ENCODE measurements at regions not wholly inside any gene's neighbourhood (a gene's known extent, or its start where the extent isn't known, plus 50 kb on each side); places are given as distances from the start of the nearest gene placed in this dataset.
"Not testable (repeated sequence)": the region's sequence is repeated elsewhere in the genome, so short reads cannot be mapped to it uniquely, and the experiment has no call there.

DNA sequence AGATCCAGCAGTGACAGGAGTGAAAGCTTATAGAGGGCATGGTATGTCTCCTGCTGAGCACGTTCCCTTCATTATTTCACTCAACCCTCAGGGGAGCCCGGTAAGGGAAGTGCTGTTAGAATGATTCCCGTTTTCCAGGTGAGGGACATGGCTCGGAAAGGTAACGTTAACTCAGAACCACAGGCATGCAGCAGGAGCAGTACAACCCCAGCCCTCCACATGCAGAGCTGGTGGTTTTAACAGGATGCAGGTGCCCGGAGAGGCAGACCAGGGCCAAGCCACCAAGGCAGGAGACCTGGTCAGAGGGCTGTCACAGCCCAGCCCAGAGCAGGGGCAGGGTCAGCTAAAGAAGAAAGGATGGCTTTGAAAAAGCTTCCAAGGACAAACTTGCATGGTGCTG, 268.5 kb downstream of the SH3BP4 start:
- DNase-seq, result no peak

- DNase-seq, result no peak
These were observed 270.8 kb upstream of the AGAP1 start for GRCh38 chr2:235223011-235223410.

DNA sequence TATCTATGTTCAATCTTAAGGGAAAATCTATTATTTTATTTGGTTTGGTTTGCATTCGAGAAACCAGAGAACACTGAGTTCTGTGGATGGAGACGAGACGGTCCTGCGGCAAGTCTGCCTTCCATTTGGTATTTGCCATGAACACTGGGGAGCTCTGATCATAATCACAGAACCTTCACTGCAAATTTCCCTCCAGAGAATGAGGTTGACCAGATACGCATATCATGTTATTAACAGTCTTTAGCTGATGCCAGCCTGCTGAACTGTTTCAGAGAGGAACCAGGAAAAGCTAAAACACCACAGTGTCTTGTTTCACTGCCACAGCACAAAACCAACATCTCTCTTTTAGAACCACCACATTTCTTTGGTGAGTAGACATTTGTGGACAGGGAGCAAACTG, 269.4 kb upstream of the AGAP1 start:
- no peak for DNase-seq

DNA sequence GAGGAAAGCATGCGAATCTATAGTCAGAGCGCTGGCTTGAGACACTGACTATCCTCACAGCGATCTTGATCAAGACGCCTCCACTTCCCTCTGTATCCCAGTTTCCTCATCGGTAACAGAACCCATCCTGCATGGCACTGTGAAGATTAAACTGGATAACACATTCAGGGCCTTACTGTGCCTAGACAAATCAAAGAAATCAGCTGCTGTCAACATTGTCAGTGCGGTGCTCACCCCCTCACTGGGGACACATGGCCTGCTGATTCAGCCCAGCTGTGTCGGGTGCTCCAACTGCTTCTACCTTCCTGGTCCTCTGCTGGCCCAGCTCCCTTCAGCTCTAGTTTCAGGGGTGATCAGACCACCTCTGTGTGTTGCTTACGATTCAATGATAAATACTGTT, 268.6 kb upstream of the AGAP1 start:
- DNase-seq, result no peak

GRCh38 chr2:235227590-235227989, 266.3 kb upstream of the AGAP1 start:
- DNase-seq, result no peak

GRCh38 chr2:235228422-235228821, 265.4 kb upstream of the AGAP1 start:
- not testable (repeated sequence) for DNase-seq

DNA sequence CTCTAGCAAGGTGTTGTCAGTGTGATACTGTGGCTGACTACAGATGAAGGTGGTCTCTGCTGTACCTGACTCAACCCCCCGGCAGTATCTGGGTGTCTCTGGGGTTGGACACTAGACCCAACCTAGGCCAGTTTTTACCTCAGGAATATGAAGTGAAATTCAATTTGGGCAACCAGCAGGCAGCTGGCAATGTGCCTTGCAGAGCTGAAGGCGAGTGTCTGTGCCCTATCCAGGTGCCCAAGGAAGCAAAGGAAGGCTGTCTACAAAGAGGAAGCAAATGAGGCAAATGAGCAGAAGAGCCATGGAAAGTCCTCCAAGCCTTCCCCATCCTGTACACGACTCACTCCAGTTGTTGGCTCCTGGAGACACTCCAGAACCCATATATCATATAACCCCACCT, 264.6 kb upstream of the AGAP1 start:
- no peak for DNase-seq

DNA sequence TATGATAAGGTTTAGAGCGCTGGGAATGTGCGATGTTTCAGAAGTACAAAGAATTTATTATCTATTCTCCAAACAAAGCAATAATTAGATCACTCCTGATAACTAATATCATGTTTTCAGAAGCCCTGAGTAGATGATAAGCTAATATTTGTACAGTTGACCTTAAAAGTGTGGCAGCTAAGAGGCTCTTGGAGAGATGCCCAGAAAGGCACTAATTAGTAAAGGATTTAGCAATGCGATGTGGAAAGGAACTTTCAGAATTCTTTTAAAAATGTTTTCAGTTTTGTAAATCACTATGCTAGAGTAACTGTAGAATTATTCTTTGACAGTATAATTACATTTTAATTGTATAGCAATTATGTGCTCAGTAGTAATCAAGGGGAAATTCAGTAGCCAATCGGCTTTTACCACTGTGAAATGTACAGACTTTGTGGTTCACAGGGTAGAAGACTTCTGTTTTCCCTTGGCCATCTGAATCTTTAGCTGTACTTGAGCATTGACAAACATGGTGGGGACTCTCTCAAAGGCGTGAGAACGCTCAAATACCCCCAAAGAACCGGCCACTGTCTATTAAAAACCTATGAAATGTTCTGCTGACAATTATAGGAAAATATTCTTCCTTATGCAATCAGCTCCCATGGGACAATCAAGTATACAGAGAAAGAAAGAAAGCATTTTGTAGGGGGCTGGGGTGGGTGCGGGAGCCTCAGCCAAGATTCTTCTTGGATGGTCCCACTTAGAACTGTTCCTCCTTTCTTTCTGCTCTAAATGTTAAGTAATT, 262.8 kb upstream of the AGAP1 start:
- DNase-seq, result peak; percentile 18

- DNase-seq, result no peak
These were observed 261.1 kb upstream of the AGAP1 start for GRCh38 chr2:235232449-235233433.

DNA sequence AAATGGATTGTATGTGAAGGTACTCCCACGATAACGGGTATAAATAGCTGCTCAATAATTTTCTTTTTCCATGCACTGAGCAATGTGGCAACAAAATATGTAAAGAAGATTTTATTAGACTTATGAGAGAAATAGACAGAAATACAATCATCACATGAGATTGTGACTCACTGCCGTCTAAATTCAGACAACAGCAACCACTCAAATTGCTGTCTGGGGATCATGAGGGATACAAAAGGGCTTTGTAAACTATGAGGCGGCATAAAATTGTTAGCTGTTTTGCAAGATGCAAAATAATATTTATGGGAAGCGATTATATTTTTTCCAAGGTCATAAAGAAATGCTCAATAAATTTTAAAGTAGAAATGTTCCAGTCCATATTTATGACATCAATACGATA, 259.1 kb upstream of the AGAP1 start:
- no peak for DNase-seq

DNA sequence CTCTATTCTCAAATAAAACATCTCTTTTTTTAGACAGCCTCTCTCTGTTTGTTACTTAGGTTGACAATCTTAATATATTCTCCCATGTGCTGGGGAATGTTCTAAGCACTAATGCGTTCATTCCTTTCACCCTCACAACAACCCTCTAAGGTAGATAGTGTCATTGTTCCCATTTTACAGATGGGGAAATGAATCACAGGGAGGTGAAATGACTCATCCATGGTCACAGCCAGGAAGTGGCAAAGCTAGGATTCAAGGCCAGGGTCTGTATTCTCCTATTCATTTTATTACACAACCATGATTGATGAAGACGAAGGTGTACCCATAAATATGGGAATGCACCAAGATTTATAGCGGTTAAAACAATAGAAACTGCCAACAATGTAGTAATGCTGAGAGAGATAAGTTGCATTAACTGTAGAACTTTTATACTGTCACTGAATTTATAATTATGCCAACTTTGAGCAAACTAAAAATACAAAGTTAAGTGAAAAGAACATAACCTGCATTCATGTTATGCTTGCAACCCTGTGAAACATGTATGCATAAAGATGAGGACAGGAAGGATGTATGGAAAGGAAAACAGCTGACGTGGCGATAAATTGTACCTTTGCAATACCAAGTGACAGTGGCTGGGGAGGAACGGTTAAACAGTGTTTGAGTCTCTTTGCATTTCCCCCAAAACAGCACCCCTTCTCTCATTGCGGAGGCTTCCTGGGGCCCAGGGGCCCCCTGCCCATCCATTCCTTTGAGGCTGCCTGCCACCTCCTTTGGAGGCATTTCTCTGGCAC, 257.7 kb upstream of the AGAP1 start:
- DNase-seq, result no peak

DNA sequence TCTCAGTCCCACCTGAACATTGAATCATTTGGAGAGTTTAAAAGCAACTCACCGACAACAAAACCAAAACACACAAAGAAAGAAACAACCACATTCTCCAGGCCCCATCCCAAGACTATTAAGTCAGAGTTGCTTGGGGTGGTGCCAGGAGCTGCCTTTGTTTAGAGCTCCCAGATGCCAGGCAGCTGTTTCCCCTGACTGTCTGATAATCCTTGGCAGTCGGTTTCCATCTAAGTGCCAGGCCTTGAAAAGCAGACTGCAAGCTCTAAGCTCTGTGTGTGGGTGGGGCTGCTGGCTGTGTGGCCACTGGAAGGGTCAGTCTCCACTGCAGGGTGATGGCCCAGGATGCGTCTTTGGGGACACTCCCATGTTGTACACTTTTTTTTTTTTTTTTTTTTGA, 255.3 kb upstream of the AGAP1 start:
- DNase-seq, result no peak

- DNase-seq, result no peak
These were observed 253.3 kb upstream of the AGAP1 start for GRCh38 chr2:235240574-235240973.

- no peak for DNase-seq
These were observed 249.3 kb upstream of the AGAP1 start for GRCh38 chr2:235244255-235245220.

DNA sequence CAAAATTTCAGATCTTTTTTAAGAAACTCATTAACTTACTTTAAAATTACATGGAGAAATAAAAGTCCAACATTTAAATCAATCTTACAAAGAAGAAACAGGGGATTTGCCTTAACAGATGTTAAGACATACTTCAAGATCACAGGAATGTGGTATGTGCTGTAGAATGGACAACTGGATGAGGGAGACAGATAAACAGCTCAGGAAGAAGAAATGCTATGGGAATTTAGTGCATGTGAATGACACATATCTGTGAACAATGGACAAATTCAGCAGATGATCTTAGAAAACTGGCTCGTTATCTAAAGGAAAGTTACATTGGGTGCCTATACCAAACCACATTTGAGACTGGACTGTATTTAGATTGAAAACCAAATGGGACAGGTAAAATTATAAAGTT, 246.8 kb upstream of the AGAP1 start:
- no peak for DNase-seq

- DNase-seq, result no peak
These were observed 238.2 kb upstream of the AGAP1 start for GRCh38 chr2:235255693-235256092.

- no peak for DNase-seq
These were observed 236.3 kb upstream of the AGAP1 start for GRCh38 chr2:235257590-235257989.

DNA sequence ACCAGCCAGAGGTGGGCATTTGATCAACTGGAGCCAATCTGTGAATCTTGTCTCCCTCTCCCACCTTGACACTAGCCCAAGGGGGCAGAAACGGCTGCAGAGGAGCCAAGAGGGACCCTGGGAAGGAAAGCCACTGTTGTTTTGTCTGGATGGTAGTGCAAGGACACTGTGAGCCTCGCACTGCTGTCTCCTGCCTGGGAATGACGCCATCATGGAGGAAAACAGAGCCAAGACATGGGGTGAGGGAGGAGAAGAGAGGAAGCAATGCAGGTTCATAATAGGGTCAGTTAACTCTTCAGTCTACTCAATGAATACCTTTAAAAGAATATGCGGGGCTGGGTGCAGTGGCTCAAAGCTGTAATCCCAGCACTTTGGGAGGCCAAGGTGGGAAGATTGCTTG, 231.1 kb upstream of the AGAP1 start:
- no peak for DNase-seq

DNA sequence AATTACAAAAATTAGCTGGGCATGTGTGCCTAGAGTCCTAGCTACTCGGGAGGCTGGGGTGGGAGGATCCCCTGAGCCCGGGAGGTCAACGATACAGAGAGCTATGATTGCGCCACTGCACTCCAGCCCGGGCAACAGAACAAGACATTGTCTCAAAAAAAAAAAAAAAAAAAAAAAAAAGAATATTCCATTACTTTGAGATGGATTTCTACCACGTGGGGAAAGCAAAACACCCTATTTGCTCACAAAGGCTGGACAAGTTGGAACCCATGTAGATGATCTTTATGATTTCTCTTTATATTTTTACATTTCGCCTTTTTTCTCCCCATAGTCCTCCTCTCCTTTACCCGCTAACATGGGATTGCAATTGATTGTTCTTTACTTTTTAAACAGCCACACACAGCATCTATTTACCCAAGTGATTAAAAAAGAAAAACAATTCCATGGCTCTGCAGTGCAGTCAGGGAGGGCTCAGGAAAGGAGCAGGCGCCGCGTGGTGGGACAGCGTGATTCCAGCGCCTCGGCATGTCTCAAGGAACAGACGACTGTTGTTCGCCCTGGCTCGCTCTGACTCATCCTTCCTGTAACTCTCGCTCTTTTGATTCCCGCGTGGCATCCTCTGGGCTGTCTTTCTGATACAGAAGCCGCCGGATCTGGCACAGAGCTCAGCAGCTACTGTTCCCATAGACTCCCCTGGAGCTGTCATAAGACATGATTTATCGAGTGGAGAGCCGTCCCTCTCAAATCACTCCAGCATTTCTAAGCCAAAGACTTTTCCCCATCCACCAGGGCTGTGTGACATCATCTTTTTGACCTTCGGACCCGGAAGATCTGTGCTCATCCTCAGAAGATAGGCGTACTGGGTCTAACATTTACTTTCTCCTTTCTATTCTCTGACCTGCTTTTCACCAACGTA, 230.4 kb upstream of the AGAP1 start:
- peak; percentile 75 for DNase-seq

DNA sequence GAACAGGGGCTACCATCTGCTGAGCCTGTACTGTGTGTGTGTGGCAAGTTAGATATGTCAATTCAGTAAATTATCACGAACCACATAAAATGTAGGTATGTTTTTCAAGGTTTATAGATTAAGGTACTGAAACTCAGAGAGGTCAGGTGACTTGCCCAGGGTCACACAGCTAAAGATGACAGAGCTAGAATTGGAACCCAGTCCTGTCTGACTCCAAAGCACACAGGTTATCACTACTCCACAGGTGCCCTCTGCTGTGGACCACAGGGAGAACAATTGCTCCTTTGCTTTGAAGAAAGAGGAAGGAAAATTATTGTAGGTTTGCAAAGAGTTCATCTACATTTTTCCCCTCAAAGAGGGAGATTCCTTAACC, 229.7 kb upstream of the AGAP1 start:
- DNase-seq, result no peak

DNA sequence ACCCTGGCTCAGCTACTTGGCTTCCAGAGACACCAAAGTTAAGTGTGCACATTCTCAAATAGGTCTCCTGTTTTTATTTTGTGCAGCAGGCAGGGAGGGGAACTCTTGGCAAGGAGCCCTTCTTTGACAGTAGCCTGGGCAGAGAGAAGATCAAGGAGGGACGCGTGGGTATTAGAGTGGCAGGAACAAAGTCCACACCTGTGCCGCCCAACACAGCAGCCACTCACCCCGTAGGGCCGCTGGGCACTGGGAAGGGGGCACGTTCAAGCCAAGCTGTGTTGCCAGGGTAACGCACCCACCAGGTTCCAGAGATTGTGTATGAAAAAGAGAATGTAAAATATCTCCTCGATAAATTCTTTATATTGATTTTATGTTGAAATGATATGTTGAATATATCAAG, 229.3 kb upstream of the AGAP1 start:
- no peak for DNase-seq
